CD14-positive monocyte (primary cell): ENCODE measurements at regions not wholly inside any gene's neighbourhood (a gene's known extent, or its start where the extent isn't known, plus 50 kb on each side); places are given as distances from the start of the nearest gene placed in this dataset.

Source experiments
- DNase-seq, 3 donors: peaks; one replicate each; pipeline ENCODE4 v3.0.0-alpha.2; 2011 to 2022
- H2AFZ ChIP-seq: 2 replicates; pipeline ENCODE4 v1.6.0; 2012; ENCODE audit warnings: mild to moderate bottlenecking, low read depth, low read length, inconsistent platforms; ENCODE audit not compliant: insufficient read depth, poor library complexity, severe bottlenecking
- H3K27ac ChIP-seq, 2 donors: 1 replicate in 1 of 2; 2 replicates in 1 of 2; pipeline ENCODE4 v1.5.1; 2012 to 2013; ENCODE audit warnings: low read length in 2 of 2, control low read depth in 1 of 2, inconsistent platforms in 1 of 2, low read depth in 1 of 2, mild to moderate bottlenecking in 1 of 2
- H3K27me3 ChIP-seq, 2 donors: one replicate each; pipeline versions ENCODE4 v1.6.0 to v1.6.1; 2011 to 2013; ENCODE audit warnings: low read length in 2 of 2; ENCODE audit not compliant: control insufficient read depth in 2 of 2, insufficient read depth in 2 of 2
- H3K36me3 ChIP-seq, 2 donors: replicated peaks in 1 of 2; 1 replicate in 1 of 2; 2 replicates in 1 of 2; pipeline versions ENCODE4 v1.5.1 to v1.6.1; 2012 to 2013; ENCODE audit warnings: low read length in 2 of 2, control low read depth in 1 of 2, inconsistent platforms in 1 of 2, mild to moderate bottlenecking in 1 of 2; ENCODE audit not compliant: insufficient read depth in 2 of 2, control insufficient read depth in 1 of 2
- H3K4me1 ChIP-seq, 2 donors: 1 replicate in 1 of 2; 2 replicates in 1 of 2; pipeline versions ENCODE4 v1.5.1 to v1.6.1; 2012 to 2013; ENCODE audit warnings: low read length in 2 of 2, control low read depth in 1 of 2, inconsistent platforms in 1 of 2, mild to moderate bottlenecking in 1 of 2, moderate library complexity in 1 of 2; ENCODE audit not compliant: insufficient read depth in 2 of 2, control insufficient read depth in 1 of 2
- H3K4me2 ChIP-seq: replicated peaks from 2 replicates; pipeline ENCODE3; 2012; ENCODE audit warnings: low read length, moderate library complexity, mild to moderate bottlenecking; ENCODE audit not compliant: poor library complexity, severe bottlenecking; ENCODE audit errors: extremely low read depth
- H3K4me3 ChIP-seq, 3 experiments: fragments of 200-600 bp in 1 of 3; sonication (generic) in 1 of 3; replicated peaks in 1 of 3; 1 replicate in 2 of 3; 2 replicates in 1 of 3; pipeline ENCODE4 v1.5.1; 2011 to 2013; ENCODE audit warnings: low read length in 3 of 3, mild to moderate bottlenecking in 3 of 3, control low read depth in 2 of 3, low read depth in 2 of 3, inconsistent platforms in 1 of 3, moderate library complexity in 1 of 3
- H3K79me2 ChIP-seq: 2 replicates; pipeline ENCODE4 v1.6.0; 2012; ENCODE audit warnings: mild to moderate bottlenecking, control low read depth, inconsistent platforms, low read length, moderate library complexity; ENCODE audit not compliant: insufficient read depth
- H3K9ac ChIP-seq: 2 replicates; pipeline ENCODE4 v1.6.0; 2017; ENCODE audit warnings: low read length, mild to moderate bottlenecking; ENCODE audit not compliant: insufficient read depth, poor library complexity, severe bottlenecking
- H3K9me3 ChIP-seq, 2 donors: replicated peaks in 1 of 2; 1 replicate in 1 of 2; 2 replicates in 1 of 2; pipeline versions ENCODE4 v1.5.1 to v1.6.1; 2012 to 2013; ENCODE audit warnings: low read length in 2 of 2, control low read depth in 1 of 2; ENCODE audit not compliant: control insufficient read depth in 1 of 2, insufficient read depth in 1 of 2
- H4K20me1 ChIP-seq: 2 replicates; pipeline ENCODE4 v1.6.0; 2012; ENCODE audit warnings: mild to moderate bottlenecking, low read length, control low read depth, moderate library complexity; ENCODE audit not compliant: insufficient read depth
- H3K27ac Mint-ChIP-seq, 7 donors: one replicate each; pipeline ENCODE4 v1.8.0; 2020; ENCODE audit warnings: mild to moderate bottlenecking in 7 of 7, mixed read lengths in 7 of 7, moderate library complexity in 6 of 7, inconsistent platforms in 2 of 7
- H3K27me3 Mint-ChIP-seq, 3 donors: one replicate each; pipeline ENCODE4 v1.8.0; 2021 to 2022; ENCODE audit warnings: low read depth in 3 of 3, mild to moderate bottlenecking in 3 of 3, mixed read lengths in 3 of 3, moderate library complexity in 3 of 3, inconsistent platforms in 1 of 3
- H3K36me3 Mint-ChIP-seq, 2 donors: one replicate each; pipeline ENCODE4 v1.8.0; 2020; ENCODE audit warnings: mixed read lengths in 2 of 2, inconsistent platforms in 1 of 2, mild to moderate bottlenecking in 1 of 2
- H3K4me1 Mint-ChIP-seq: one replicate; pipeline ENCODE4 v1.8.0; 2020; ENCODE audit warnings: mild to moderate bottlenecking, mixed read lengths
- H3K4me3 Mint-ChIP-seq, 2 donors: one replicate each; pipeline ENCODE4 v1.8.0; 2020; ENCODE audit warnings: mild to moderate bottlenecking in 2 of 2, mixed read lengths in 2 of 2, moderate library complexity in 1 of 2
- H3K9me3 Mint-ChIP-seq, 7 donors: one replicate each; pipeline ENCODE4 v1.8.0; 2020 to 2022; ENCODE audit warnings: mixed read lengths in 7 of 7, mild to moderate bottlenecking in 6 of 7, moderate library complexity in 6 of 7, inconsistent platforms in 2 of 7
- WGBS: methylation state at CpG from one replicate; pipeline ENCODE4 v1.1.5; 2013; ENCODE audit warnings: missing lambda C conversion rate; ENCODE audit not compliant: insufficient coverage; 5-methylcytosine and 5-hydroxymethylcytosine counted together
- intact Hi-C, 2 donors: fragments of 100-400 bp; cut with micrococcal nuclease; formaldehyde crosslinking; loops; one replicate each; pipeline versions ENCODE4 v1.15.0 to v1.15.1; 2023
- TF ChIP-seq, protein P1 (sequence below): fragments of 200-600 bp; IDR thresholded peaks from one replicate; pipeline ENCODE4 v1.8.0; 2022; ENCODE audit warnings: antibody characterized with exemption, mild to moderate bottlenecking

DNA sequence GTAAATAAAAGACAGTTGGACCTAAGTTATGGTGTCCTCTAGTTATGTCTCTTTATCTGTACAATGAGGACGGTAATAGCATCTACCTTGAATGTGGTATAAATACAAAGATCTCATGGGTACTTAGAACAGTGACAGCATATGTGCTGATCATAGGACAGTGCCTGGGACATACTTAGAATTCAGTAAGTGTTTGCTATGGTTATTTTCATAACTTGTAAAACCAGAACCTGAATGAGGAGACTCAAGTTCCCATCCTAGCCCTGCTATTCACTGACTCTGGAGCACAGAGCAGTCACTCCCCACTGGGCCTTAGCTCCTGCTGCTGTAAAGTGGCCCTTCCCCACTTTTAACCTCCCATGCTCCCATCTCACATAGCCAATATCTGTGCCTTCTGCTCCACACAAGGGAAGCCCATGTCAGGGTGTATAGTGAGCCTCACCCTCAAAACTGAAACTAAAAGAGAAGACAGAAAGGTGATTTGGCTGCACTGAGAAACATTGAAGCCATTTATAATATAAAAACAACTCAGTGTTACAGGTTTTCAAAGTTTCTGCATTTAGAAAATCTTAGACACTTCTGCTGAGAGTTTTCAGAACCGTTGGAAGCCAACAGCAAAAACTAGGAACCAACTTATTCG lies 225.4 kb upstream of the UBE2E2 start:
- 100% methylated on average over 1 of the region's 3 CpGs for WGBS
- H2AFZ ChIP-seq: no peak overlapping the region

DNA sequence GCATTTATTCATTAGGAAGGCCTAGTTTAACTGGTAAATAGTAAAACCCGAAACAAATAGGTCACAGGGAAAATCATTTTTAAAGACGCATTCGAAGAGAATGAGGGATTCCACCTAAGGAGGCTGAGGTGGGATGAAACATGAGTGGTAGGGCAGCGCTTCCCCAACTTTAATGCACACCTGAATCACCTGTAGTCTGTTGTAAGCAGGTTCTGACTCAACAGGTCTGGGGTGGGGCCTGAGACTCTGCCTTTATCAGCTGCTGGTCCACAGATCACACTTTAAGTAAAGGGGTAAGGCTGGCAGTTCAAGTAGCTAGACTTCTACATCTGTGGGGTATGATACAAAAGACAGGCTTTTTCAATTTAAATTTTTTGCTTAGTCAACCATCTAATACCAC lies 223.5 kb upstream of the UBE2E2 start:
- H3K9me3 ChIP-seq: no peaks in the 10 kb centered on the region
- no peak overlapping the region for H3K9ac ChIP-seq
- intact Hi-C loops: no loop called here
- Mint-ChIP-seq H3K4me1 (peaks cover 8% of the 10 kb centered on the region), H3K36me3 (no peaks in the 10 kb centered on the region), H3K27ac (no peak overlapping the region), H3K9me3 (peaks cover 0 to 2% (median 0%) of the 10 kb centered on the region in 7 donors), H3K4me3 (no peak overlapping the region), H3K27me3 (peaks cover 0 to 3% (median 3%) of the 10 kb centered on the region in 3 donors)
- no peaks in the 10 kb centered on the region for H3K36me3 ChIP-seq
- H3K27ac ChIP-seq: no peak overlapping the region
- H3K4me1 ChIP-seq: no peaks in the 10 kb centered on the region
- H3K27me3 ChIP-seq: no peaks in the 10 kb centered on the region
- TF ChIP-seq, protein P1, sequence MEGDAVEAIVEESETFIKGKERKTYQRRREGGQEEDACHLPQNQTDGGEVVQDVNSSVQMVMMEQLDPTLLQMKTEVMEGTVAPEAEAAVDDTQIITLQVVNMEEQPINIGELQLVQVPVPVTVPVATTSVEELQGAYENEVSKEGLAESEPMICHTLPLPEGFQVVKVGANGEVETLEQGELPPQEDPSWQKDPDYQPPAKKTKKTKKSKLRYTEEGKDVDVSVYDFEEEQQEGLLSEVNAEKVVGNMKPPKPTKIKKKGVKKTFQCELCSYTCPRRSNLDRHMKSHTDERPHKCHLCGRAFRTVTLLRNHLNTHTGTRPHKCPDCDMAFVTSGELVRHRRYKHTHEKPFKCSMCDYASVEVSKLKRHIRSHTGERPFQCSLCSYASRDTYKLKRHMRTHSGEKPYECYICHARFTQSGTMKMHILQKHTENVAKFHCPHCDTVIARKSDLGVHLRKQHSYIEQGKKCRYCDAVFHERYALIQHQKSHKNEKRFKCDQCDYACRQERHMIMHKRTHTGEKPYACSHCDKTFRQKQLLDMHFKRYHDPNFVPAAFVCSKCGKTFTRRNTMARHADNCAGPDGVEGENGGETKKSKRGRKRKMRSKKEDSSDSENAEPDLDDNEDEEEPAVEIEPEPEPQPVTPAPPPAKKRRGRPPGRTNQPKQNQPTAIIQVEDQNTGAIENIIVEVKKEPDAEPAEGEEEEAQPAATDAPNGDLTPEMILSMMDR: no peak
- no peak overlapping the region for H3K4me2 ChIP-seq
- no CpG with 5 or more reads among the region's 4 CpGs for WGBS
- no peaks in the 10 kb centered on the region for H4K20me1 ChIP-seq
- no peaks in the 10 kb centered on the region for H3K79me2 ChIP-seq
- H3K4me3 ChIP-seq: no peak overlapping the region
- H2AFZ ChIP-seq: no peak overlapping the region
- DNase-seq: no peak

More for the DNA sequence above, 225.4 kb upstream of the UBE2E2 start:
- no peak overlapping the region for H3K4me2 ChIP-seq
- no peaks in the 10 kb centered on the region for H4K20me1 ChIP-seq
- no peaks in the 10 kb centered on the region for H3K36me3 ChIP-seq
- peaks cover 0 to 2% (median 0%) of the 10 kb centered on the region in 7 donors for H3K9me3 Mint-ChIP-seq
- H3K4me3 ChIP-seq: no peak overlapping the region
- no peak overlapping the region for H3K4me3 Mint-ChIP-seq
- no peaks in the 10 kb centered on the region for H3K79me2 ChIP-seq
- no peaks in the 10 kb centered on the region for H3K4me1 ChIP-seq
- intact Hi-C loops: no loop called here
- H3K36me3 Mint-ChIP-seq: no peaks in the 10 kb centered on the region
- no peak for DNase-seq
- TF ChIP-seq, protein P1: no peak
- no peaks in the 10 kb centered on the region for H3K27me3 ChIP-seq
- H3K27ac Mint-ChIP-seq: no peak overlapping the region
- no peak overlapping the region for H3K27ac ChIP-seq
- H3K9ac ChIP-seq: no peak overlapping the region
- H3K9me3 ChIP-seq: no peaks in the 10 kb centered on the region
- peaks cover 2% of the 10 kb centered on the region for H3K4me1 Mint-ChIP-seq
- H3K27me3 Mint-ChIP-seq: peaks cover 0 to 2% (median 0%) of the 10 kb centered on the region in 3 donors
